HEK293 (cell line): ENCODE measurements at regions not wholly inside any gene's neighbourhood (a gene's known extent, or its start where the extent isn't known, plus 50 kb on each side); places are given as distances from the start of the nearest gene placed in this dataset.

Source experiments
- CTCF ChIA-PET: fragments of 350-600 bp; formaldehyde crosslinking; extraction: SDS; loops from one replicate; lab custom pipeline; 2021; ENCODE audit warnings: antibody characterized with exemption; lab: Yijun Ruan, JAX
- POLR2A ChIA-PET: fragments of 300-600 bp; formaldehyde crosslinking; extraction: SDS; loops from one replicate; lab custom pipeline; 2020; ENCODE audit warnings: antibody characterized with exemption, inconsistent platforms; lab: Yijun Ruan, JAX
- H3K27ac ChIP-seq: fragments of 200-500 bp; sonication (Bioruptor generic); 2 replicates; pipeline ENCODE4 v1.5.1; 2014; ENCODE audit warnings: low read depth, low read length, control low read depth, inconsistent platforms; ENCODE audit errors: extremely low read depth
- H3K36me3 ChIP-seq, 2 experiments: fragments of 200-500 bp in 1 of 2; sonication (Bioruptor generic) in 1 of 2; 1 replicate in 1 of 2; 2 replicates in 1 of 2; pipeline ENCODE4 v1.5.1; 2014 to 2017; ENCODE audit warnings: inconsistent platforms in 2 of 2, low read length in 2 of 2; ENCODE audit not compliant: control insufficient read depth in 2 of 2, insufficient read depth in 1 of 2
- H3K4me1 ChIP-seq: fragments of 200-500 bp; sonication (Bioruptor generic); 2 replicates; pipeline ENCODE4 v1.5.1; 2014; ENCODE audit warnings: mild to moderate bottlenecking, low read length, inconsistent platforms; ENCODE audit not compliant: control insufficient read depth, insufficient read depth
- H3K4me3 ChIP-seq: 2 replicates; pipeline ENCODE4 v1.5.1; 2011; ENCODE audit warnings: low read depth, mild to moderate bottlenecking, control low read depth, low read length, moderate library complexity
- H3K9me3 ChIP-seq: fragments of 200-500 bp; sonication (Bioruptor generic); 2 replicates; pipeline ENCODE4 v1.5.1; 2014; ENCODE audit warnings: low read depth, low read length, inconsistent platforms; ENCODE audit not compliant: control insufficient read depth, insufficient read depth
- CTCF ChIP-seq: fragments of 450-650 bp; formaldehyde crosslinking; IDR thresholded peaks from 2 replicates; pipeline ENCODE4 v1.5.1; 2016; ENCODE audit warnings: missing biosample characterization, missing genetic modification characterization
- EGR2 ChIP-seq: fragments of 450-650 bp; formaldehyde crosslinking; IDR thresholded peaks from 2 replicates; pipeline ENCODE4 v1.5.1; 2016; ENCODE audit warnings: low read depth, missing biosample characterization, missing genetic modification characterization
- IKZF3 ChIP-seq: fragments of 450-650 bp; IDR thresholded peaks from 2 replicates; pipeline ENCODE4 v1.5.0; 2018; ENCODE audit warnings: missing biosample characterization, mild to moderate bottlenecking, missing genetic modification characterization, moderate library complexity
- PATZ1 ChIP-seq: fragments of 450-650 bp; formaldehyde crosslinking; IDR thresholded peaks from 2 replicates; pipeline ENCODE4 v1.5.1; 2016; ENCODE audit warnings: missing biosample characterization, missing genetic modification characterization
- ZBTB20 ChIP-seq: fragments of 450-650 bp; formaldehyde crosslinking; IDR thresholded peaks from 2 replicates; pipeline ENCODE4 v1.5.1; 2016; ENCODE audit warnings: missing biosample characterization, missing genetic modification characterization
- ZBTB21 ChIP-seq: fragments of 450-650 bp; formaldehyde crosslinking; IDR thresholded peaks from 2 replicates; pipeline ENCODE4 v1.5.1; 2017; ENCODE audit warnings: missing biosample characterization, missing genetic modification characterization
- ZBTB49 ChIP-seq: fragments of 450-650 bp; formaldehyde crosslinking; IDR thresholded peaks from 2 replicates; pipeline ENCODE4 v1.5.1; 2016; ENCODE audit warnings: missing biosample characterization, missing genetic modification characterization, low read depth
- ZBTB8A ChIP-seq: fragments of 450-650 bp; formaldehyde crosslinking; IDR thresholded peaks from 2 replicates; pipeline ENCODE4 v1.5.1; 2016; ENCODE audit warnings: missing biosample characterization, missing genetic modification characterization
- ZFP3 ChIP-seq: fragments of 450-650 bp; formaldehyde crosslinking; IDR thresholded peaks from 2 replicates; pipeline ENCODE4 v1.5.1; 2016; ENCODE audit warnings: low read depth, missing biosample characterization, missing genetic modification characterization
- ZFP37 ChIP-seq: fragments of 450-650 bp; formaldehyde crosslinking; IDR thresholded peaks from 2 replicates; pipeline ENCODE4 v1.5.1; 2016; ENCODE audit warnings: missing biosample characterization, missing genetic modification characterization
- ZNF292 ChIP-seq: fragments of 450-650 bp; formaldehyde crosslinking; IDR thresholded peaks from 2 replicates; pipeline ENCODE4 v1.5.1; 2016; ENCODE audit warnings: low read depth, missing biosample characterization, missing genetic modification characterization, borderline replicate concordance
- ZNF311 ChIP-seq: fragments of 450-650 bp; formaldehyde crosslinking; IDR thresholded peaks from 2 replicates; pipeline ENCODE4 v1.5.1; 2017; ENCODE audit warnings: missing biosample characterization, missing genetic modification characterization, borderline replicate concordance
- ZNF324 ChIP-seq: fragments of 450-650 bp; formaldehyde crosslinking; IDR thresholded peaks from 2 replicates; pipeline ENCODE4 v1.5.1; 2016; ENCODE audit warnings: missing biosample characterization, missing genetic modification characterization
- ZNF394 ChIP-seq: fragments of 450-650 bp; formaldehyde crosslinking; IDR thresholded peaks from 2 replicates; pipeline ENCODE4 v1.5.1; 2016; ENCODE audit warnings: missing biosample characterization, missing genetic modification characterization, mild to moderate bottlenecking, moderate library complexity, borderline replicate concordance
- ZNF433 ChIP-seq: fragments of 450-650 bp; formaldehyde crosslinking; IDR thresholded peaks from 2 replicates; pipeline ENCODE4 v1.5.1; 2016; ENCODE audit warnings: missing biosample characterization, missing genetic modification characterization, low read depth
- ZNF513 ChIP-seq: fragments of 450-650 bp; IDR thresholded peaks from 2 replicates; pipeline ENCODE4 v1.5.1; 2018; ENCODE audit warnings: missing biosample characterization, missing genetic modification characterization
- ZNF518A ChIP-seq: fragments of 450-650 bp; formaldehyde crosslinking; conservative IDR thresholded peaks from 2 replicates; pipeline ENCODE4 v1.5.1; 2016; ENCODE audit warnings: low read depth, missing biosample characterization, missing genetic modification characterization
- ZNF521 ChIP-seq: fragments of 450-650 bp; formaldehyde crosslinking; IDR thresholded peaks from 2 replicates; pipeline ENCODE4 v1.5.1; 2017; ENCODE audit warnings: missing biosample characterization, mild to moderate bottlenecking, missing genetic modification characterization
- ZNF548 ChIP-seq: fragments of 450-650 bp; formaldehyde crosslinking; IDR thresholded peaks from 2 replicates; pipeline ENCODE4 v1.5.1; 2016; ENCODE audit warnings: missing biosample characterization, missing genetic modification characterization
- ZNF561 ChIP-seq: fragments of 450-650 bp; IDR thresholded peaks from 2 replicates; pipeline ENCODE4 v1.5.1; 2018; ENCODE audit warnings: missing biosample characterization, missing genetic modification characterization, borderline replicate concordance
- ZNF596 ChIP-seq: fragments of 450-650 bp; IDR thresholded peaks from 2 replicates; pipeline ENCODE4 v1.5.0; 2018; ENCODE audit warnings: missing biosample characterization, mild to moderate bottlenecking, missing genetic modification characterization, moderate library complexity
- ZNF600 ChIP-seq: fragments of 450-650 bp; formaldehyde crosslinking; IDR thresholded peaks from 2 replicates; pipeline ENCODE4 v1.5.1; 2016; ENCODE audit warnings: missing biosample characterization, missing genetic modification characterization
- ZNF658 ChIP-seq: fragments of 450-650 bp; formaldehyde crosslinking; IDR thresholded peaks from 2 replicates; pipeline ENCODE4; 2016; ENCODE audit warnings: missing biosample characterization, missing genetic modification characterization
- ZNF670 ChIP-seq: fragments of 450-650 bp; formaldehyde crosslinking; IDR thresholded peaks from 2 replicates; pipeline ENCODE4 v1.5.1; 2016; ENCODE audit warnings: missing biosample characterization, missing genetic modification characterization, low read depth
- ZNF707 ChIP-seq: fragments of 450-650 bp; formaldehyde crosslinking; IDR thresholded peaks from 2 replicates; pipeline ENCODE4 v1.5.1; 2016; ENCODE audit warnings: missing biosample characterization, missing genetic modification characterization
- ZNF747 ChIP-seq: fragments of 450-650 bp; formaldehyde crosslinking; IDR thresholded peaks from 2 replicates; pipeline ENCODE4 v1.5.1; 2016; ENCODE audit warnings: missing biosample characterization, missing genetic modification characterization

- TF ChIP-seq PATZ1 (tag by site-specific recombination) = no peak
- TF ChIP-seq ZNF292 (tag by site-specific recombination) = no peak
- no peak for TF ChIP-seq ZBTB8A (tag by site-specific recombination)
- no peak for TF ChIP-seq ZNF561
- no peak for TF ChIP-seq ZFP37 (tag by site-specific recombination)
- no peak for TF ChIP-seq ZNF324 (tag by site-specific recombination)
- TF ChIP-seq ZNF394 = no peak
- no peak for TF ChIP-seq ZNF707 (tag by site-specific recombination)
- no peak for TF ChIP-seq IKZF3 (tag by site-specific recombination)
- TF ChIP-seq ZBTB21 = no peak
- TF ChIP-seq ZNF747 (tag by site-specific recombination) = no peak
- no peak for TF ChIP-seq ZNF658 (tag by site-specific recombination)
- TF ChIP-seq ZNF433 (tag by site-specific recombination) = no peak
Observed at GRCh38 chr13:76446191-76446590, 440.0 kb downstream of the KCTD12 start (continued).

- H3K4me3 ChIP-seq = no peak overlapping the region
- CTCF ChIA-PET = no interaction called here
- no peaks in the 10 kb centered on the region for H3K9me3 ChIP-seq
- no peak overlapping the region for H3K27ac ChIP-seq
- no peaks in the 10 kb centered on the region for H3K36me3 ChIP-seq
- POLR2A ChIA-PET = no interaction called here
- H3K4me1 ChIP-seq = no peaks in the 10 kb centered on the region
- no peak for TF ChIP-seq IKZF3 (tag by site-specific recombination)
- TF ChIP-seq EGR2 (tag by site-specific recombination) = no peak
- no peak for TF ChIP-seq ZFP3 (tag by site-specific recombination)
- no peak for TF ChIP-seq ZNF548 (tag by site-specific recombination)
- no peak for TF ChIP-seq ZBTB49 (tag by site-specific recombination)
- TF ChIP-seq ZBTB20 (tag by site-specific recombination) = no peak
- no peak for TF ChIP-seq CTCF (tag by site-specific recombination)
- TF ChIP-seq ZNF311 (tag by site-specific recombination) = no peak
- TF ChIP-seq ZNF513 (tag by site-specific recombination) = no peak
- no peak for TF ChIP-seq ZNF521 (tag by site-specific recombination)
- TF ChIP-seq ZNF600 (tag by site-specific recombination) = no peak
- no peak for TF ChIP-seq ZNF518A (tag by site-specific recombination)
- no peak for TF ChIP-seq ZNF596 (tag by site-specific recombination)
- TF ChIP-seq ZNF670 (tag by site-specific recombination) = no peak
Observed at GRCh38 chr13:76440568-76440967, 445.6 kb downstream of the KCTD12 start.
